ENCODE measurements at regions not wholly inside any gene's neighbourhood (a gene's known extent, or its start where the extent isn't known, plus 50 kb on each side); places are given as distances from the start of the nearest gene placed in this dataset.
"Not testable (repeated sequence)": the region's sequence is repeated elsewhere in the genome, so short reads cannot be mapped to it uniquely, and the experiment has no call there.

GRCh38 chr2:236981701-236982485, 103.8 kb upstream of the COPS8 start:
- no peak for DNase-seq

GRCh38 chr2:236982693-236983455, 102.8 kb upstream of the COPS8 start:
- DNase-seq = no peak

GRCh38 chr2:236984046-236984445, 101.6 kb upstream of the COPS8 start:
- no peak for DNase-seq

- DNase-seq = no peak
Measured at GRCh38 chr2:236985761-236986339, 99.8 kb upstream of the COPS8 start.

- no peak for DNase-seq
Measured at GRCh38 chr2:236986524-236987330, 99.0 kb upstream of the COPS8 start.

- no peak for DNase-seq
Measured at GRCh38 chr2:236988216-236988615, 97.5 kb upstream of the COPS8 start.

GRCh38 chr2:236988690-236989624, 96.7 kb upstream of the COPS8 start:
- DNase-seq = no peak

GRCh38 chr2:236990552-236990951, 95.1 kb upstream of the COPS8 start:
- DNase-seq = no peak

GRCh38 chr2:236991874-236992273, 93.8 kb upstream of the COPS8 start:
- DNase-seq = no peak

- no peak for DNase-seq
Measured at GRCh38 chr2:236993286-236993685, 92.4 kb upstream of the COPS8 start.

- DNase-seq = no peak
Measured at GRCh38 chr2:236994361-236994760, 91.3 kb upstream of the COPS8 start.

- DNase-seq = no peak
Measured at GRCh38 chr2:236997069-236997715, 88.5 kb upstream of the COPS8 start.

- no peak for DNase-seq
Measured at GRCh38 chr2:236998236-236998635, 87.5 kb upstream of the COPS8 start.

- no peak for DNase-seq
Measured at GRCh38 chr2:236998758-236999157, 86.9 kb upstream of the COPS8 start.

GRCh38 chr2:237000481-237000880, 85.2 kb upstream of the COPS8 start:
- no peak for DNase-seq

- DNase-seq = not testable (repeated sequence)
Measured at GRCh38 chr2:237005341-237005740, 80.3 kb upstream of the COPS8 start.

GRCh38 chr2:237011206-237011795, 74.4 kb upstream of the COPS8 start:
- no peak for DNase-seq

- no peak for DNase-seq
Measured at GRCh38 chr2:237012004-237012403, 73.7 kb upstream of the COPS8 start.

- DNase-seq = no peak
Measured at GRCh38 chr2:237012577-237013267, 73.0 kb upstream of the COPS8 start.
